GM12873 (cell line): ENCODE measurements at regions not wholly inside any gene's neighbourhood (a gene's known extent, or its start where the extent isn't known, plus 50 kb on each side); places are given as distances from the start of the nearest gene placed in this dataset.

ENCODE experiments used
- TF ChIP-seq, protein P1 (sequence below): IDR thresholded peaks from 2 replicates; pipeline ENCODE4 v1.5.1; 2012; ENCODE audit warnings: low read depth, mild to moderate bottlenecking, moderate library complexity, low read length, control low read depth; ENCODE audit not compliant: insufficient read depth; ENCODE audit errors: missing control alignments

GRCh38 chr13:26971990-26972887, 199.4 kb downstream of the USP12 start:
- TF ChIP-seq, protein P1, sequence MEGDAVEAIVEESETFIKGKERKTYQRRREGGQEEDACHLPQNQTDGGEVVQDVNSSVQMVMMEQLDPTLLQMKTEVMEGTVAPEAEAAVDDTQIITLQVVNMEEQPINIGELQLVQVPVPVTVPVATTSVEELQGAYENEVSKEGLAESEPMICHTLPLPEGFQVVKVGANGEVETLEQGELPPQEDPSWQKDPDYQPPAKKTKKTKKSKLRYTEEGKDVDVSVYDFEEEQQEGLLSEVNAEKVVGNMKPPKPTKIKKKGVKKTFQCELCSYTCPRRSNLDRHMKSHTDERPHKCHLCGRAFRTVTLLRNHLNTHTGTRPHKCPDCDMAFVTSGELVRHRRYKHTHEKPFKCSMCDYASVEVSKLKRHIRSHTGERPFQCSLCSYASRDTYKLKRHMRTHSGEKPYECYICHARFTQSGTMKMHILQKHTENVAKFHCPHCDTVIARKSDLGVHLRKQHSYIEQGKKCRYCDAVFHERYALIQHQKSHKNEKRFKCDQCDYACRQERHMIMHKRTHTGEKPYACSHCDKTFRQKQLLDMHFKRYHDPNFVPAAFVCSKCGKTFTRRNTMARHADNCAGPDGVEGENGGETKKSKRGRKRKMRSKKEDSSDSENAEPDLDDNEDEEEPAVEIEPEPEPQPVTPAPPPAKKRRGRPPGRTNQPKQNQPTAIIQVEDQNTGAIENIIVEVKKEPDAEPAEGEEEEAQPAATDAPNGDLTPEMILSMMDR: peak; percentile 59

DNA sequence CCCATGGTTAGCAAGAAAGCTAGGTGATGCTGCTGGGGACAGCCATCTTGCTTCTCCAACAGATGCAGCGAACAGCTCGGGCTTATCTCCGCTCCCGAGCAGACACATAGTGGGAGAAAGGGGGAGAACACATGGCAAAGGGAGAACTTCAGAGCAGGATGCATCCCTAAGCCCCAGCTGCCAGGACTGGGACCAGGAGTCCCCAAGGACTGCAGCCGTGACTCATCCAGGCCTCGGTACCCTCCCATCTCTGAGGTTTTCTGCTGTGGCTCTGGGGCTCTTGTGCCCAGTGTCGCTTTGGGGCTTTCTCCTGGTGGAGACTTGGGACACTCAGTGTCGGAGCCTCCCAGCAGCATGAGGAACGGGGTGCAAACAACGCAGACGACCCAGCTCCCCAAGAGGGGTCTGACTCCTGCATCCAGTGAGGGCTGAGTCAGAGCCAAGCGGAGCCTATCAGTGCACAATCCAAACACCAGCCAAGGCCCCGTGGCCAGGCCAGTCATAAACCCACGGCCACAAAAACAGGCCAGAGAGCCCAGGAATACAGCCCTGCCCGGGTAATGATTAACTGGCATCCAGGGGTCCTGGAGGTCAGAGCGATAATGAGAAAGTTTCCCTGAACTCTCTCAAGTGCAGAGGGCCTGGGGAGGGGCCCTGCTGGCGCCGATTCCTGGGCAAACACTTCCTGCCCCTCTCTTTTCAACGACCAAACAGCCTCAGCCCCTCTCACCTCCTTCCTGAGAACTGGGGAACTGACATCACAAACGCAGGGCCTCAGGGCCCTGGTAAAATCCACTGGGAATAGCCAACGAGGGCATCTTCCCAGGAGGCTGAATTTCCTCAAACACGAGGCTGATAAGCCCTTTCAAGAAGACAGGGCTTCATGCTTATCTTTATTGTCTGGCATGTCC, 202.9 kb downstream of the USP12 start:
- TF ChIP-seq, protein P1: no peak

- TF ChIP-seq, protein P1: no peak
These were observed 204.2 kb downstream of the USP12 start for GRCh38 chr13:26967119-26968038.

DNA sequence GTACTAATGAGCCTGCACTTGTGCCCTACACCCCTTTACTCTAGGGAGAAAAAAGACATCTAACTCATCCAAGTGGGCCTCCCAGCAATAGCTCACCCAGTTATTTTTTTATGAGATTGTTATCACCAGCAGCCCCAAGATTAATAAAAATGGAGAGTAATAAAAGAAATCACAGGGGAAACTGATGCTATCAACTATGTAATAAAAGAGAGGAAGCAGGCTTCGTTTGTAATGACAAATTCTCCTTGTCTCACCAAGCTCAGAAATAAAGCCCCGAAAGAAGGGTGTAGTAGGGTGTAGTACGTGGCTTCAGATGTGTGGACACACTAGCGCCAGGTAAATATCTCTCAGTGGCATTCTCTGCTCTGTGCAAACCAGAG, 204.9 kb downstream of the USP12 start:
- TF ChIP-seq, protein P1: no peak

DNA sequence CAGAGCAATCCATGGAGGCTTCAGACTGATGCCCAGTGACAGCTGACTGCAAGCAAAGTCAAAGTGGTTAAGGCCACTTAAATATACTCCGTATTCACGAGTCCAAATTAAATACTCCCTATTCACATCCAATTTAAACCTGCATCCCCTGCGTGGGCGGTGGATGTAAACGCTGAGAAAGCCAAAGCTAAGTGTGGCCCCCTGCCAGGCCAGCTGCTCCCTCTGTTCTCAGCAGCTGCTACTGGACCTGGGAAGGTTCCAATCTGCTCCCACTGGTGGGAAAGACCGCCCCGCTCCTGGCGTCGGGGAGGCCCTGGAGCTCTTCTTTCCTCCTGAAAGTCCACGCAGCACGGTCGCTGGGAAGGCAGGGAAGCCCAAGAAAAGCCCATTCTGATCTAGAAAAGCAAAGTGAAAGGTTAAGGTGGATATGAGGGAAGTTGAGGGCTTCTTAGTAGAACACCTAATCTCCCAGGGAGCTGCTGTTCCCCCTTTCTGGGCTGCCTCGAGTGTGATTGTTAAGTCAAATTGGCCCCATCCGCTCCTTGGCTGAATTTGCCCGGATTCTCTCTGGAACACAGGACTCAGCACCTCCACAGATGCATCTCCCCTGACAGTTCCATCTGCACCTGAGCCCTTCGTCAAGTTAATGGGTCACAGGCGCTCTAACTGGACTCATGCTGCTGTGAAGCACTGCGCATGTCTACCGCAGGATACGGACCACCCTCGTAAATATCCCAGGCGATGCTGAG, 205.5 kb downstream of the USP12 start:
- TF ChIP-seq, protein P1: no peak

- TF ChIP-seq, protein P1: no peak
These were observed 204.0 kb upstream of the GPR12 start for GRCh38 chr13:26964278-26965250.
